AG04449 (cell line): ENCODE measurements at regions not wholly inside any gene's neighbourhood (a gene's known extent, or its start where the extent isn't known, plus 50 kb on each side); places are given as distances from the start of the nearest gene placed in this dataset.

Source experiments
- CTCF ChIA-PET: fragments of 350-600 bp; formaldehyde crosslinking; extraction: SDS; loops from one replicate; lab custom pipeline; 2021; ENCODE audit warnings: antibody characterized with exemption; lab: Yijun Ruan, JAX
- POLR2A ChIA-PET: fragments of 400-600, 350-600 bp; formaldehyde crosslinking; extraction: SDS; loops from one replicate; lab custom pipeline; 2020; ENCODE audit warnings: antibody characterized with exemption, inconsistent platforms; lab: Yijun Ruan, JAX
- DNase-seq: peaks from one replicate; pipeline ENCODE4 v3.0.0-alpha.2; 2010; ENCODE audit warnings: low read depth, low spot score
- H3K4me3 ChIP-seq: 2 replicates; pipeline ENCODE4 v1.5.1; 2011; ENCODE audit warnings: low read depth, mild to moderate bottlenecking, control low read depth, low read length
- TF ChIP-seq, protein P1 (sequence below): IDR thresholded peaks from one replicate; pipeline ENCODE4 v1.5.1; 2011; ENCODE audit warnings: mild to moderate bottlenecking, moderate library complexity, low read length, control low read depth, inconsistent platforms; ENCODE audit not compliant: insufficient read depth; ENCODE audit errors: missing control alignments

DNA sequence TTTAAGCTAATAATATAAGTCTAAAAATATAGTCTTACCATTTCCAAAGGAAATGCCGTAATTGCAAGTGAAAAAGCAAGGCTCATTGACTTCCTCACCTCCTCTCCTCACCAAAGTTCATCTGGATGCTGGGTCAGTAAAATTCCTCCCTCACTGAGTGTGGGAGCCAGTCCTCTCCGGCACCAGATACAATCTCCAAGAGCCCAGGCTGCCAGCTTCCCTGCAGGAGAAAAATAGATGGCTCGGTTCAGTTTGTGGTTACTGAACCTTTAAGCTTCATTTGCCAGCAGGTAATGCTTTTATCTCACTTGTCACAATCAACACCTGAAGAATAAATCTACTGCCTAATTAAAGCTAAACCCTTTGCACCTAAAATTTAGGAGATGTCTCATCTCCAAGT lies 115.3 kb upstream of the VLDLR start:
- no peak overlapping the region for H3K4me3 ChIP-seq
- ChIA-PET CTCF (no interaction called here), POLR2A (no interaction called here)
- TF ChIP-seq, protein P1, sequence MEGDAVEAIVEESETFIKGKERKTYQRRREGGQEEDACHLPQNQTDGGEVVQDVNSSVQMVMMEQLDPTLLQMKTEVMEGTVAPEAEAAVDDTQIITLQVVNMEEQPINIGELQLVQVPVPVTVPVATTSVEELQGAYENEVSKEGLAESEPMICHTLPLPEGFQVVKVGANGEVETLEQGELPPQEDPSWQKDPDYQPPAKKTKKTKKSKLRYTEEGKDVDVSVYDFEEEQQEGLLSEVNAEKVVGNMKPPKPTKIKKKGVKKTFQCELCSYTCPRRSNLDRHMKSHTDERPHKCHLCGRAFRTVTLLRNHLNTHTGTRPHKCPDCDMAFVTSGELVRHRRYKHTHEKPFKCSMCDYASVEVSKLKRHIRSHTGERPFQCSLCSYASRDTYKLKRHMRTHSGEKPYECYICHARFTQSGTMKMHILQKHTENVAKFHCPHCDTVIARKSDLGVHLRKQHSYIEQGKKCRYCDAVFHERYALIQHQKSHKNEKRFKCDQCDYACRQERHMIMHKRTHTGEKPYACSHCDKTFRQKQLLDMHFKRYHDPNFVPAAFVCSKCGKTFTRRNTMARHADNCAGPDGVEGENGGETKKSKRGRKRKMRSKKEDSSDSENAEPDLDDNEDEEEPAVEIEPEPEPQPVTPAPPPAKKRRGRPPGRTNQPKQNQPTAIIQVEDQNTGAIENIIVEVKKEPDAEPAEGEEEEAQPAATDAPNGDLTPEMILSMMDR: no peak
- DNase-seq: no peak

DNA sequence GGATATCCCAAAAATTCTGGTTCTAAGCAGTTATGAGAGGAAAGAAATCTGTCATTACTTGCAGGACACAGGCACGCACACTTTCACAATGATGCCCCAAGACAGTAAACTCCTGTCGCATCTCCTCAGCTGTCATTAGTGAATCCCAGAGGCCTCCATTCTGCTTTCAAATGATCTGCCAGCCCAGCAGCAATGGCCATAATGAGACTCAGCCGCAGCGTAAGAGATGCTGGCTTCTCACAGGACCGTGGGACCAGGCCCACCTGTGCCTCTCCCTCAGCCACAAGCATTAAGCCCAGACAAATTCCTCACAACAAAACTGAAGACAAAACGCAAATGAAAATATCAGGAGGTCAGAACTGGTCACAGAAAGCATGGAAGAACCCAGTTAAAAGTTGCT lies 98.0 kb upstream of the VLDLR start:
- DNase-seq: no peak
- H3K4me3 ChIP-seq: no peak overlapping the region
- ChIA-PET CTCF (no interaction called here), POLR2A (no interaction called here)
- TF ChIP-seq, protein P1: no peak

DNA sequence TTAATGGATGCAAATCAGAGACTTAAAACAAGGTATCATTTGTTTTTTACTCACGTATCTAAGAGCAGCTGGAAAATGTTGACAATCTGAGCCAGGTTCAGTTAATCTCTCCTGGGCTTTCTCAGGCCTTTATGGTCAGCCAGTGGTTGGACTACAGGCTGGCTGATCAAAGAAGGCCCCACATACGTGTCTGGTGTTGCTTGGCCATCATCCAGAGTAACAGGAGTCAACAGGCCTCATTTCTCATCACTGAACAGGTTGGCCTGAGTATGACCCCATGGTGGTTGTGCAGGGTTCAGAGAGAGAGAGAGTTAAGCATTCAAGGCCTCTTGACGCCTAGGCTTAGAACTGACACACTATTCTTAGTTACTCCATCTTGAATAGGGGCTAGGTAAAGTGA lies 97.0 kb upstream of the VLDLR start:
- ChIA-PET POLR2A (no interaction called here), CTCF (no interaction called here)
- TF ChIP-seq, protein P1: no peak
- H3K4me3 ChIP-seq: no peak overlapping the region
- DNase-seq: no peak

DNA sequence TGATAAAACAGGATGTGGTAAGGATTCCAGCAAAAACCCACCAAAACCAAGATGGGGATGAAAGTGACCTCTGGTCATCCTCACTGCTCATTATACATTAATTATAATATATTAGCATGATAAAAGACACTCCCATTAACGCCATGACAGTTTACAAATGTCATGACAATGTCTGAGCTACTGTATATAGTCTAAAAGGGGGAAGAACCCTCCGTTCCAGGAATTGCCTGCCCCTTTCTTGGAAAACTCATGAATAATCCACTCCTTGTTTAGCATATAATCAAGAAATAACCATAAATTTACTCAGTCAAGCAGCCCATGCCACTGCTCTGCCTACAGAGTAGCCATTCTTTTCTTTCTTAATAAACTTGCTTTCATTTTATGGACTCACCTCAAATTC lies 96.4 kb upstream of the VLDLR start:
- no peak overlapping the region for H3K4me3 ChIP-seq
- no peak for DNase-seq
- ChIA-PET CTCF (no interaction called here), POLR2A (no interaction called here)
- TF ChIP-seq, protein P1: no peak

DNA sequence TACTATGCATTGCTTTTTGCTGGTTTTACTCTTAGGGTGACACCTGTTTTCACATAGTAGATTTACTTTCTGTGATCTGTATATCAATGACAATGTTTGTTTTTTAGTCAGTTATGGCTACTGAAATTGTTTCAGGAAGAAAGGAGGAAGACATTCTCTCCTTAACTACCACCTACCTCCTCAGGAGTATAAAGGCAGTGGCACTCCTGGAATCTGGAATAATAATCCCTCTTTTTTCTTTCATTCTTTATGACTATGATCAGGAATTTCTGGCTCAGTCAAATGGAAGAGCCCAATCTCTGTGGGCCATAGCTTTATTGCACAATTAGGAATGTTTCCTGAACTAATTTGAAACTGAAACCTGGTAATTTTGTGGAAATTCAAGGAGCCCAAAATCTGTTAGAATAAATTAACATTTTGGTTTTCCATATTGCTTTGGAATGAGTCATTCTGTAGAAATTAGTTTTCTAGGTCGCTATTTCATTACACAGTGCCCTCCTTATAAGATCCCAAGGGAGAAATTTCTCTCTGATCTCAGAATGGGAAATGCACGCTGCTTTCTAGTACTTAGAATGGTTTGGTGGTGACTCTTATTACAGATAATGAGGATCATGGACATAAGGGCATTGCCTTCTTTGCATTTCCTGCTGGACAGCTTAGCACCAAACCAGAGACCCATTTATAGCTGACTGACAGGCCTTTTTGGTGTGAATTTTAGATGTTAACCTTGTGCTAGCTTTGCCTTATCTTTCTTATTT lies 95.3 kb upstream of the VLDLR start:
- TF ChIP-seq, protein P1: no peak
- no peak for DNase-seq
- no peak overlapping the region for H3K4me3 ChIP-seq
- ChIA-PET POLR2A (no interaction called here), CTCF (no interaction called here)

DNA sequence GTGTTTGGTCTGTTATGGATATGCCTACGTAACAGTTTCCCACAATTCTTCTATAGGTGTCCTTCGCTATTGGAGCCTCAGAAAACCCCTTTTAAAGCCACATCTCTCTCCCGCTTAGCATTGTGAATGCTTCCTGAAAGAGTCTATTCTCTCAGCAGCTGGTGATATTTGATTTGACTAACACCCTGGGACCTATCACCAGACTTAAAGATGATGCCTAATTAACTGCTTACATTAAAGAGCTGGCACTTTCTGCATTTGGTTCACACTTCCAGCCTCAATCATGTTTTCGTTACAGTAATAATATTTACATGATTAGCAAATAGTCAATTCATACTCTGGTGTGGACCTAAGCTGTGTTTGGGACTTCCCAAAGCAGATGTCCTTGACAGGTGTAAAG lies 90.1 kb upstream of the VLDLR start:
- POLR2A ChIA-PET: no interaction called here
- no peak overlapping the region for H3K4me3 ChIP-seq
- CTCF ChIA-PET: no interaction called here
- TF ChIP-seq, protein P1: no peak
- no peak for DNase-seq
